Gastroesophageal sphincter (tissue), 4 donors: ENCODE measurements at regions not wholly inside any gene's neighbourhood (a gene's known extent, or its start where the extent isn't known, plus 50 kb on each side); places are given as distances from the start of the nearest gene placed in this dataset.

Experiments used
- ATAC-seq: fragments of 150-250 bp; one replicate; pipeline ENCODE4 v1.9.1; 2016; ENCODE audit warnings: mild to moderate bottlenecking, moderate library complexity
- H3K27ac ChIP-seq, 4 donors: fragments of 200-600 bp; sonication (generic) in 3 of 4; 1 replicate in 3 of 4; 2 replicates in 1 of 4; pipeline ENCODE4 v1.5.1; 2016 to 2019
- H3K27me3 ChIP-seq: fragments of 200-600 bp; sonication (generic); one replicate; pipeline ENCODE4 v1.5.1; 2019
- H3K36me3 ChIP-seq, 2 donors: fragments of 200-600 bp; sonication (generic); one replicate each; pipeline ENCODE4 v1.5.1; 2019; ENCODE audit warnings: control low read depth in 1 of 2
- H3K4me1 ChIP-seq, 3 donors: fragments of 200-600 bp; sonication (generic); 1 replicate in 2 of 3; 2 replicates in 1 of 3; pipeline ENCODE4 v1.5.1; 2016 to 2019; ENCODE audit warnings: control low read depth in 2 of 3
- H3K4me3 ChIP-seq, 2 donors: fragments of 200-600 bp; sonication (generic); one replicate each; pipeline ENCODE4 v1.5.1; 2019; ENCODE audit warnings: mild to moderate bottlenecking in 1 of 2, moderate library complexity in 1 of 2
- H3K9me3 ChIP-seq, 3 donors: fragments of 200-600 bp; sonication (generic); one replicate each; pipeline ENCODE4 v1.5.1; 2017 to 2019; ENCODE audit warnings: control low read depth in 2 of 3
- CTCF ChIP-seq, 4 experiments: fragments of 200-600 bp in 2 of 4; fragments of 450-650 bp in 2 of 4; sonication (generic) in 1 of 4; IDR thresholded peaks; one replicate each; pipeline ENCODE4 v1.5.1; 2017 to 2019; ENCODE audit warnings: antibody characterized with exemption in 4 of 4, mild to moderate bottlenecking in 2 of 4, moderate library complexity in 2 of 4
- EP300 ChIP-seq: sonication (generic); formaldehyde crosslinking; IDR thresholded peaks from one replicate; pipeline ENCODE4 v1.6.1; 2017; ENCODE audit warnings: antibody characterized with exemption, mild to moderate bottlenecking
- POLR2A ChIP-seq, 2 donors: fragments of 450-650 bp; IDR thresholded peaks; one replicate each; pipeline ENCODE4 v1.6.1; 2017; ENCODE audit warnings: antibody characterized with exemption in 2 of 2, mild to moderate bottlenecking in 2 of 2, moderate library complexity in 1 of 2
- POLR2AphosphoS5 ChIP-seq: sonication (generic); formaldehyde crosslinking; IDR thresholded peaks from one replicate; pipeline ENCODE4 v1.6.1; 2017; ENCODE audit warnings: antibody characterized with exemption
- WGBS, 2 donors: methylation state at CpG; one replicate each; pipeline ENCODE4 v1.1.5; 2018; ENCODE audit warnings: low coverage in 1 of 2; 5-methylcytosine and 5-hydroxymethylcytosine counted together

DNA sequence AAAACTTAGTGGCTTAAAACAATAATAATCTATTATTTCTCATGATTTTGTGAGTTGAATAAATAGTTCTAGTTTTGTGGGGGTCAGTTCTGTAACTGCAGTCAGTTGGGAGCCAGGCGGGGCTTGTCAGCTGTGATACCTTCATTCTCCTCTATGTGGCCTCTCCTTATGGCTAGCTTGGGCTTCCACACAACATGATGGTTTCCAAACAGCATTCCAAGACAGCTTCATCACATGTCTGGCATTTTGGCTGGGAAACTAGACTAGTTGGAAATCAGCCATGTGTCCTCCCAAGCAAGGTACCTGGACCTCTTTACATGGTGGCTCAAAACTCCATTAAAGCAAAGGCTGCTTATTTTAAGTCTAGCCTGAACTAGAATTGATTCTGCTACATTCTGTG is 61.4 kb upstream of the RANBP3L start:
- no peak for ATAC-seq
- WGBS, 2 donors: 80 to 100% methylated on average over 1 of the region's 1 CpG
- TF ChIP-seq CTCF (IDR thresholded peaks at IDR 0.05) (no peak), POLR2AphosphoS5 (no peak), EP300 (no peak), POLR2A (IDR thresholded peaks at IDR 0.05) (no peak)
- Histone ChIP-seq H3K27ac (no peak overlapping the region), H3K9me3 (no peaks in the 10 kb centered on the region), H3K4me1 (peaks cover 0 to 15% (median 5%) of the 10 kb centered on the region in 3 donors), H3K4me3 (no peak overlapping the region), H3K27me3 (no peaks in the 10 kb centered on the region), H3K36me3 (no peaks in the 10 kb centered on the region)

DNA sequence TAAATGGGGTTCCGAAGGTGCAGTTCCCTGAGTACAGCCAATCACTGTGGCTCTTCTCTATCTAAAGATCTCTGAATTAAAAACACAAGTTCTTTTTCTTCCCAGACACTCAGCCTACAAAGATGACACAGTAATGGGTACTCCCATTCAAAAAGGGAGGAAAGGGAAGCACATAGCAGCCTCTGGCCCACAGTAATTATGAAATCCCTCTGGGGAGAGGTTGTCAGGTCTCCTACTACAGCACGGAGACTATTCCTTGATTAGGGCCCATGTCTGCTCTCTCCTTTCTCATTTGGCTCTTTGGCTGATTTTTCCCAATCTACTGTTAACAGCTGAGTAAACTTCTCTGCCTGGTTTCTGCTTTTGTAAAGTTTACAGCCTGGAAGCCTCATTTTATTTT is 62.0 kb upstream of the RANBP3L start:
- Histone ChIP-seq H3K4me3 (no peak overlapping the region), H3K36me3 (no peaks in the 10 kb centered on the region), H3K27ac (no peak overlapping the region), H3K4me1 (peaks cover 0 to 16% (median 5%) of the 10 kb centered on the region in 3 donors), H3K27me3 (no peaks in the 10 kb centered on the region), H3K9me3 (no peaks in the 10 kb centered on the region)
- WGBS, 2 donors: 67 to 76% methylated on average over 2 of the region's 2 CpGs
- TF ChIP-seq CTCF (IDR thresholded peaks at IDR 0.05): no peak
- ATAC-seq: no peak

DNA sequence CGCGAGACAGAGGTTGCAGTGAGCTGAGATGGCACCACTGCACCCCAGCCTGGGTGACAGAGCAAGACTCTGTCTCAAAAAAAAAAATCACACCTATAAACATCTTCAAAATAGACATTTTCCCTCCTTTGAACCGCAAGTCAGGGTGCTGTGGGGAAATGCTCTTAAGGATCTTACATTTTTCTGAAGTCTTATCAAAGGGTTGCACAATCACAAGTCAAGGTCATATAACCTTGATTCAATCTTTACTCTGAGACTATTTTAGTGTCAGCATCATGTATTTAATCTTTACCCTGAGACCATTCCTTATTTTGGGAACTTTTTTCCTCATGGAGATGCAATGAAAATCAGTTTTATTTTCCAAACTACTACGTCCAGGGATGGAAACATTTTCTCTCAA is 62.8 kb upstream of the RANBP3L start:
- Histone ChIP-seq H3K27ac (no peak overlapping the region), H3K9me3 (no peaks in the 10 kb centered on the region), H3K4me3 (no peak overlapping the region), H3K4me1 (peaks cover 0 to 16% (median 5%) of the 10 kb centered on the region in 3 donors), H3K36me3 (no peaks in the 10 kb centered on the region), H3K27me3 (no peaks in the 10 kb centered on the region)
- no peak for ATAC-seq
- 50 to 67% methylated on average over 2 to 4 of the region's 4 CpGs for WGBS, 2 donors
- TF ChIP-seq CTCF (IDR thresholded peaks at IDR 0.05): no peak
- no peak for TF ChIP-seq POLR2AphosphoS5
- no peak for TF ChIP-seq POLR2A (IDR thresholded peaks at IDR 0.05)
- no peak for TF ChIP-seq EP300

DNA sequence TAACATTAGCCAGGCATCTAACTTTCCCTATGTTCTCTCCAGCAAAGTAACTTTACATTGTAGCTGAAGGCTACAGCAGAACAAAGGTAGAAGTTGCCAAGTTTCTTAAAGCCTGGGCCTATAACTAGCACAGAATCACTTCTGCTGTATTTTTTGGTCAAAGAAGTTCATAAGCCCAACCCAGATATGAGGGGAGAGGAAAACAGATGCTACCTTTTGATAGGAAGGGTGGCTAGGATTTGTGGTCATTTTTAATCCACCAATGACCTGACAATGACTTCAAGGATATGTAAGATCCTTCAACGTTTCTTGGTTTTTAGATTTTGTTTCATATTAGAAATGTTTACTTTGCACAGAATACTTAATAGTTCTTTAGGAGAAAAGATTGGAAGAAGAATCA is 64.2 kb upstream of the RANBP3L start:
- 60 to 67% methylated on average over 1 of the region's 1 CpG for WGBS, 2 donors
- Histone ChIP-seq H3K9me3 (no peaks in the 10 kb centered on the region), H3K27me3 (no peaks in the 10 kb centered on the region), H3K27ac (no peak overlapping the region), H3K36me3 (no peaks in the 10 kb centered on the region), H3K4me3 (no peak overlapping the region), H3K4me1 (peaks cover 0 to 16% (median 5%) of the 10 kb centered on the region in 3 donors)
- ATAC-seq: no peak
- TF ChIP-seq POLR2A (IDR thresholded peaks at IDR 0.05) (no peak), CTCF (IDR thresholded peaks at IDR 0.05) (no peak), POLR2AphosphoS5 (no peak), EP300 (no peak)

DNA sequence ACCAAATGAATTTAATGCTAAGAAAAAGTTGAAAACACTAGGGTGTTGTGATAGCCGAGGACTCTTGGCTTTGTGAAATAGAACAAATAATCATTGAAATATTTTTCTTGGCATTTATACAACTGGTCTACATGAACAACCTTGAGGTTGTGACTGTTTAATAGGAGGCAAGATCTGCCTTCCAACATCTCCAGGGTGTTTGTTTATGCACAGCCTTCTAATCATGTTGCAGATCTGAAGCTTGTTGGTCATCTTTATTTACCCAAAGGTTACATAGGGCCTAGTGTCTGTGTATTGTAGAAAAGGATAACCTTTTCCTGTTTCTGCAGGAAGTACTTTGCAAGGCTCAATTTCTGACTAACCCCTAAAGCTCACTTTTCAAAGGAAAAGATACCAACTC is 65.2 kb upstream of the RANBP3L start:
- Histone ChIP-seq H3K9me3 (no peaks in the 10 kb centered on the region), H3K27me3 (no peaks in the 10 kb centered on the region), H3K4me3 (no peak overlapping the region), H3K36me3 (no peaks in the 10 kb centered on the region), H3K4me1 (peaks cover 0 to 16% (median 5%) of the 10 kb centered on the region in 3 donors), H3K27ac (peak overlapping the region in 2 of 4 donors; percentile 44 to 59)
- no peak for ATAC-seq
- TF ChIP-seq EP300 (no peak), CTCF (IDR thresholded peaks at IDR 0.05) (no peak), POLR2A (IDR thresholded peaks at IDR 0.05) (no peak), POLR2AphosphoS5 (no peak)
- 25 to 33% methylated on average over 1 of the region's 1 CpG for WGBS, 2 donors
